HUES48 (cell line): ENCODE measurements at regions not wholly inside any gene's neighbourhood (a gene's known extent, or its start where the extent isn't known, plus 50 kb on each side); places are given as distances from the start of the nearest gene placed in this dataset.

Source experiments
- H3K27ac ChIP-seq: one replicate; pipeline ENCODE4 v1.7.0; 2013; ENCODE audit warnings: low read depth, low read length, inconsistent platforms
- H3K27me3 ChIP-seq: 2 replicates; pipeline ENCODE4 v1.6.1; 2013; ENCODE audit warnings: mild to moderate bottlenecking, low read length; ENCODE audit not compliant: control insufficient read depth, insufficient read depth
- H3K36me3 ChIP-seq: 2 replicates; pipeline ENCODE4 v1.6.1; 2013; ENCODE audit warnings: low read length; ENCODE audit not compliant: control insufficient read depth, insufficient read depth
- H3K4me1 ChIP-seq: 2 replicates; pipeline ENCODE4 v1.6.1; 2013; ENCODE audit warnings: mild to moderate bottlenecking, low read length; ENCODE audit not compliant: control insufficient read depth, insufficient read depth
- H3K4me3 ChIP-seq: 2 replicates; pipeline ENCODE4 v1.5.1; 2013; ENCODE audit warnings: mild to moderate bottlenecking, low read depth, low read length
- H3K9ac ChIP-seq: 2 replicates; pipeline ENCODE4 v1.6.1; 2013; ENCODE audit warnings: mild to moderate bottlenecking, low read depth, low read length, moderate library complexity
- H3K9me3 ChIP-seq: 2 replicates; pipeline ENCODE4 v1.6.1; 2013; ENCODE audit warnings: low read length; ENCODE audit not compliant: control insufficient read depth, insufficient read depth

DNA sequence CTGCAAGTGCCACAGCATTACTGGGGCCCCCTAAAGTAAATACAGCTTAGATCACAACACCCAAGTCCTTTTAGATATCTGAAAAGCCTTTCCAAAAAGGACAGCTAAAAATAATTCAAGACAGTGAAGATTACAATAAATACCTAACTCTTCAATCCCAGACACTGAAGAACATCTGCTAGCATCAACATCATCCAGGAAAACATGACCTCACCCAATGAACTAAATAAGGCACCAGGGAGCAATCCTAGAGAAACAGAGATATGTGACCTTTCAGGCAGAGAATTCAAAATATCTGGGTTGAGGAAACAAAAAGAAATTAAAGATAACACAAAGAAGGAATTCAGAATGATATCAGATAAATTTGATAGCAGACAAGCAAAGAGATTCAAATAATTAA, 71.7 kb upstream of the TTC14 start:
- H3K4me1 ChIP-seq: no peaks in the 10 kb centered on the region
- H3K27ac ChIP-seq: no peak overlapping the region
- H3K9ac ChIP-seq: no peak overlapping the region
- H3K36me3 ChIP-seq: no peaks in the 10 kb centered on the region
- H3K4me3 ChIP-seq: no peak overlapping the region
- no peaks in the 10 kb centered on the region for H3K27me3 ChIP-seq
- peaks cover 4% of the 10 kb centered on the region; the same call in 1 of the 2 replicates for H3K9me3 ChIP-seq

DNA sequence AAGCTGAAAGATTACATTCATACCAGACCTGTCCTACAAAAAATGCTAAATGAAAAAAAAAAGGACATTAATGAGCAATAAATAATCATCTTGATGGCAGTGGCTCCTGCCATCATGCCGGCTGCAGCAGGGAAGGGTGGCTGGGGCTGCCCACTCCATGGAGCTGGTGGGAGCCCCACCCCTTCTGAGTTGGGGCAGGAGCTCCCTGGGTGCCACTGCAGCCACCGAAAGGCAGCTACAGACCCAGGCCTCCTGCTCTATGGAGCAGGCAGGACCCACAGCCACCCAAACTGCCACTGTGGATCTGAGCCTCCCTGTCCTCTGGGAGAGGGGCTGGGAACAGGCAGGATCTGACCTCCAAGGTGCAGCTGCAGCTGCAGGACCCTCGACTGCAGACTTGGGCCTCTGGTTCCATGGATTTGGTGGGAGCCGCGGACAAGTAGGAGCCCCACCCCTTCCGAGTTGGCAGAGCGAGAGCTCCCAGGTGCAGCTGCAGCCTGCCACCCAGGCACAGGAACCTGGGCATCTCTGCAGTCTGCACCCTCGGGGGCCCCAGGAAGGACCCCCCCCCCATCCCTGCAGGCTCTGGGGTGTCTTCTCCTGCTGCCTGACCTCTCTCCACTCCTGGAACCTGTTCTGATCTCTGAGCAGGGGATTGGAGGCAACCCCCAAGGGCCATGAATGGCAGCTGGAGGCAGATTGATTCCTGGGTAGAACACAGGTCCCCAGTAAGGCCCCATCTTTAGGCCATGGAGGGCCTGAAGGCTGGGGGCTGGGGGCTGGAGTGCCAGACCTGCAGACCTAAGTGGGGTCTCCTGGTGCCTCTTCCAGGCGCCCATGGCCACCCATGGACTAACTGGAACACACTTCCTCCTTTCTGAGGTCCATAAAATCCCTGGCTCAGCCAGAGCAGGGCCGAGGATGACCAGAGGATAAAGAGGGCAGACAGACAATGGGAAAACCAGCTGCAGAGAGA, 70.4 kb upstream of the TTC14 start:
- no peaks in the 10 kb centered on the region for H3K36me3 ChIP-seq
- H3K4me3 ChIP-seq: no peak overlapping the region
- no peak overlapping the region for H3K27ac ChIP-seq
- no peaks in the 10 kb centered on the region for H3K4me1 ChIP-seq
- H3K9me3 ChIP-seq: no peaks in the 10 kb centered on the region
- no peak overlapping the region for H3K9ac ChIP-seq
- no peaks in the 10 kb centered on the region for H3K27me3 ChIP-seq

- Histone ChIP-seq H3K36me3 (no peaks in the 10 kb centered on the region), H3K4me3 (no peak overlapping the region), H3K27me3 (no peaks in the 10 kb centered on the region)
These were observed 67.1 kb upstream of the TTC14 start for GRCh38 chr3:180534828-180535227.

GRCh38 chr3:180538493-180538892, 63.5 kb upstream of the TTC14 start:
- Histone ChIP-seq H3K4me3 (no peak overlapping the region), H3K36me3 (no peaks in the 10 kb centered on the region), H3K4me1 (no peaks in the 10 kb centered on the region), H3K9ac (no peak overlapping the region), H3K27me3 (no peaks in the 10 kb centered on the region), H3K27ac (no peak overlapping the region), H3K9me3 (no peaks in the 10 kb centered on the region)

More at GRCh38 chr3:180534828-180535227, 67.1 kb upstream of the TTC14 start:
- no peaks in the 10 kb centered on the region for H3K4me1 ChIP-seq
- H3K9me3 ChIP-seq: no peaks in the 10 kb centered on the region
- H3K9ac ChIP-seq: no peak overlapping the region
- no peak overlapping the region for H3K27ac ChIP-seq

- Histone ChIP-seq H3K4me3 (no peak overlapping the region), H3K27me3 (no peaks in the 10 kb centered on the region), H3K4me1 (no peaks in the 10 kb centered on the region), H3K36me3 (no peaks in the 10 kb centered on the region), H3K9ac (no peak overlapping the region), H3K27ac (no peak overlapping the region), H3K9me3 (no peaks in the 10 kb centered on the region)
These were observed 58.1 kb upstream of the TTC14 start for GRCh38 chr3:180543877-180544276.

DNA sequence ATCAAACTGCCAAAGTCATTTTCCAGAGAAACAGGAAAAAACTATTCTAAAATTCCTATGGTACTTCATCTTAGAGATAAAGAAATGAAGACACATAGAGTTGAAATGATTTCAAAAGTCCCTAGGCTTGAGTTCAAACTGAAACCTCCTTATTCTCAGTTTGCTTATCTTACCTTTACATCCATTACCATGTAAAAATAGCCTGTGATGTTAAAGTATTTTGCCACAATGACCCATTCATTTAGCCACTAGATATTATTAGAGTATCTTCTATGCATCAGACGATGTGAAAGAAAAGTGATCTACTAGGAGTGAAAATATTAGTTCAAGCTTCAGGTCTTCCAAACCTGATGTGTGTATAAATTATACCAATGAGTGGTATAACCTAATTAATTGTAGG, 55.1 kb upstream of the TTC14 start:
- H3K27me3 ChIP-seq: no peaks in the 10 kb centered on the region
- H3K4me3 ChIP-seq: no peak overlapping the region
- no peak overlapping the region for H3K27ac ChIP-seq
- H3K9ac ChIP-seq: no peak overlapping the region
- no peaks in the 10 kb centered on the region for H3K36me3 ChIP-seq
- H3K9me3 ChIP-seq: no peaks in the 10 kb centered on the region
- no peaks in the 10 kb centered on the region for H3K4me1 ChIP-seq

DNA sequence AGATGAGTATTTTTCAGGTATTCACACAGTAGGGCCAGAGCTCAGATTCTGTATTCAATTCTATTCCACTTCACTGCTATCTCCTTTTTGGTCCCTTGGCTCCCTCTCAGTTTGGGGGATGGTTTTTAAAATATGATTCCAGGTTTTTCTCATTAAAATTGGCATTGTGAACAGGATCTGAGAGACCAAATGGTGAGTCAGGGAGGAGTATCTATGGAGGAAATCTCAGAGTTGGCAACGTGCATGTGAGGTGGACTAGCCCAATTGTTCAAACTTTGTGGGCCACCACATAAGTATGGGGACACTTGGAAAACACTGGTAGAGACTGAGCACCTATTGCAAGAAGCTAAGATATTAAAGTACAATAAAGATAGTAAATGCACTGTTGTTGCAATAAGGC, 53.9 kb upstream of the TTC14 start:
- Histone ChIP-seq H3K36me3 (no peaks in the 10 kb centered on the region), H3K9ac (no peak overlapping the region), H3K27me3 (no peaks in the 10 kb centered on the region), H3K9me3 (no peaks in the 10 kb centered on the region), H3K4me3 (no peak overlapping the region), H3K27ac (no peak overlapping the region), H3K4me1 (no peaks in the 10 kb centered on the region)
